IMR-90 (cell line): ENCODE measurements at regions not wholly inside any gene's neighbourhood (a gene's known extent, or its start where the extent isn't known, plus 50 kb on each side); places are given as distances from the start of the nearest gene placed in this dataset.

ENCODE experiments used
- ATAC-seq: fragments of 200-7000 bp; cut with Tn5 transposase; 2 replicates; pipeline ENCODE4 v1.9.1; 2020; ENCODE audit warnings: low read depth, mild to moderate bottlenecking, moderate library complexity
- BruUV-seq: library from RNA; stranded (reverse); fragments of 400-500 nt; replicated peaks from 2 replicates; lab custom pipeline; 2021; lab: Mats Ljungman, UMichigan
- CTCF ChIA-PET: fragments of 300-600 bp; formaldehyde crosslinking; extraction: SDS; loops from one replicate; lab custom pipeline; 2021; ENCODE audit warnings: antibody characterized with exemption; lab: Yijun Ruan, JAX
- POLR2A ChIA-PET: fragments of 300-600 bp; sonication (Branson Sonifier 250); formaldehyde crosslinking; loops from one replicate; lab custom pipeline; 2022; ENCODE audit warnings: antibody characterized with exemption; ENCODE audit not compliant: unreplicated experiment; lab: Charles Lee
- DNase-seq: peaks from one replicate; pipeline ENCODE4 v3.0.0; 2013
- H2AFZ ChIP-seq: replicated peaks from 2 replicates; pipeline ENCODE3; 2013; ENCODE audit warnings: low read length, mild to moderate bottlenecking; ENCODE audit not compliant: poor library complexity
- H2AK5ac ChIP-seq: 2 replicates; pipeline ENCODE4 v1.6.1; 2013; ENCODE audit warnings: low read depth, low read length, inconsistent platforms
- H2AK9ac ChIP-seq: replicated peaks from 2 replicates; pipeline ENCODE3; 2013; ENCODE audit warnings: mild to moderate bottlenecking, low read depth, low read length, moderate library complexity; ENCODE audit not compliant: poor library complexity
- H2BK120ac ChIP-seq: 2 replicates; pipeline ENCODE4 v1.6.1; 2013; ENCODE audit warnings: low read depth, low read length, inconsistent platforms
- H2BK15ac ChIP-seq: 3 replicates; pipeline ENCODE4 v1.6.1; 2013; ENCODE audit warnings: low read depth, low read length, inconsistent platforms
- H2BK20ac ChIP-seq: 2 replicates; pipeline ENCODE4 v1.6.1; 2013; ENCODE audit warnings: low read depth, mild to moderate bottlenecking, inconsistent platforms, low read length, moderate library complexity
- H2BK5ac ChIP-seq: 2 replicates; pipeline ENCODE4 v1.6.1; 2013; ENCODE audit warnings: mild to moderate bottlenecking, low read depth, low read length, inconsistent platforms; ENCODE audit not compliant: poor library complexity, severe bottlenecking
- H3K14ac ChIP-seq: replicated peaks from 2 replicates; pipeline ENCODE4 v1.6.1; 2013; ENCODE audit warnings: low read depth, low read length, inconsistent platforms
- H3K18ac ChIP-seq: 2 replicates; pipeline ENCODE4 v1.6.1; 2013; ENCODE audit warnings: low read depth, low read length, control low read depth
- H3K23ac ChIP-seq: 2 replicates; pipeline ENCODE4 v1.6.1; 2013; ENCODE audit warnings: low read depth, low read length, inconsistent platforms
- H3K27ac ChIP-seq: 2 replicates; pipeline ENCODE4 v1.5.1; 2013; ENCODE audit warnings: mild to moderate bottlenecking, control low read depth, low read length; ENCODE audit not compliant: insufficient read depth
- H3K27me3 ChIP-seq: 2 replicates; pipeline ENCODE4 v1.6.1; 2013; ENCODE audit warnings: low read length; ENCODE audit not compliant: control insufficient read depth, insufficient read depth
- H3K36me3 ChIP-seq: 2 replicates; pipeline ENCODE4 v1.6.1; 2013; ENCODE audit warnings: low read length, mixed read lengths; ENCODE audit not compliant: control insufficient read depth, insufficient read depth
- H3K4ac ChIP-seq: 2 replicates; pipeline ENCODE4 v1.6.1; 2013; ENCODE audit warnings: low read depth, low read length, inconsistent platforms
- H3K4me1 ChIP-seq: 2 replicates; pipeline ENCODE4 v1.6.1; 2013; ENCODE audit warnings: low read length, mixed read lengths; ENCODE audit not compliant: control insufficient read depth, insufficient read depth
- H3K4me2 ChIP-seq: 2 replicates; pipeline ENCODE4 v1.6.1; 2013; ENCODE audit warnings: low read depth, mild to moderate bottlenecking, control low read depth, low read length, moderate library complexity
- H3K4me3 ChIP-seq: 2 replicates; pipeline ENCODE4 v1.5.1; 2013; ENCODE audit warnings: low read depth, mild to moderate bottlenecking, control low read depth, low read length, moderate library complexity; ENCODE audit not compliant: insufficient read depth
- H3K56ac ChIP-seq: 2 replicates; pipeline ENCODE4 v1.6.1; 2013; ENCODE audit warnings: low read length, inconsistent platforms; ENCODE audit not compliant: insufficient read depth; ENCODE audit errors: extremely low read depth
- H3K79me1 ChIP-seq, 2 experiments: 2 replicates each; pipeline ENCODE4 v1.6.1; 2013; ENCODE audit warnings: low read length in 2 of 2, inconsistent platforms in 1 of 2, low read depth in 1 of 2
- H3K9ac ChIP-seq: 2 replicates; pipeline ENCODE4 v1.6.1; 2013; ENCODE audit warnings: low read depth, low read length, control low read depth
- H3K9me1 ChIP-seq: 2 replicates; pipeline ENCODE4 v1.6.1; 2013; ENCODE audit warnings: low read length, inconsistent platforms; ENCODE audit not compliant: insufficient read depth
- H3K9me3 ChIP-seq: 2 replicates; pipeline ENCODE4 v1.6.1; 2013; ENCODE audit warnings: low read length; ENCODE audit not compliant: control insufficient read depth, insufficient read depth
- H4K20me1 ChIP-seq: 2 replicates; pipeline ENCODE4 v1.6.1; 2013; ENCODE audit warnings: low read length, inconsistent platforms; ENCODE audit not compliant: insufficient read depth
- H4K5ac ChIP-seq: 2 replicates; pipeline ENCODE4 v1.6.1; 2013; ENCODE audit warnings: mild to moderate bottlenecking, low read depth, low read length, control low read depth
- H4K8ac ChIP-seq, 2 experiments: 2 replicates each; pipeline ENCODE4 v1.6.1; 2013; ENCODE audit warnings: low read depth in 2 of 2, low read length in 2 of 2, control low read depth in 1 of 2, inconsistent platforms in 1 of 2
- H4K91ac ChIP-seq: 2 replicates; pipeline ENCODE4 v1.6.1; 2013; ENCODE audit warnings: low read depth, low read length, inconsistent platforms; ENCODE audit not compliant: insufficient read depth
- MAFK ChIP-seq: IDR thresholded peaks from 2 replicates; pipeline ENCODE4 v1.6.1; 2012; ENCODE audit warnings: low read depth, low read length, improper control_type of control experiment
- MAZ ChIP-seq: IDR thresholded peaks from 2 replicates; pipeline ENCODE4 v1.6.1; 2012; ENCODE audit warnings: low read depth, mild to moderate bottlenecking, low read length, improper control_type of control experiment, moderate library complexity, borderline replicate concordance
- MXI1 ChIP-seq: IDR thresholded peaks from 2 replicates; pipeline ENCODE4 v1.6.1; 2012; ENCODE audit warnings: low read depth, mild to moderate bottlenecking, low read length, moderate library complexity, borderline replicate concordance
- RFX5 ChIP-seq: IDR thresholded peaks from 2 replicates; pipeline ENCODE4 v1.8.0; 2012; ENCODE audit warnings: low read depth, mild to moderate bottlenecking, low read length, moderate library complexity
- WGBS, 2 experiments: methylation state at CpG; one replicate each; pipeline versions ENCODE4 v1.1.5 to v1.1.7; 2013; ENCODE audit warnings: missing lambda C conversion rate in 2 of 2; ENCODE audit not compliant: insufficient read length in 1 of 2; ENCODE audit errors: extremely low coverage in 2 of 2; 5-methylcytosine and 5-hydroxymethylcytosine counted together
- dilution Hi-C: fragments of 300-500 bp; cut with HindIII; formaldehyde crosslinking; loops from one replicate; pipeline ENCODE4 v1.14.3; 2018; ENCODE audit warnings: low sequenced_read_pairs; ENCODE audit not compliant: unreplicated experiment
- in situ Hi-C: fragments of 300-500 bp; cut with MboI; formaldehyde crosslinking; loops from 3 replicates; pipeline ENCODE4 v1.14.3; 2019; ENCODE audit warnings: low sequenced_read_pairs, inconsistent platforms, mixed read lengths
- intact Hi-C: fragments of 100-400 bp; cut with micrococcal nuclease; formaldehyde crosslinking; loops from 2 replicates; pipeline ENCODE4 v1.10.0; 2022

DNA sequence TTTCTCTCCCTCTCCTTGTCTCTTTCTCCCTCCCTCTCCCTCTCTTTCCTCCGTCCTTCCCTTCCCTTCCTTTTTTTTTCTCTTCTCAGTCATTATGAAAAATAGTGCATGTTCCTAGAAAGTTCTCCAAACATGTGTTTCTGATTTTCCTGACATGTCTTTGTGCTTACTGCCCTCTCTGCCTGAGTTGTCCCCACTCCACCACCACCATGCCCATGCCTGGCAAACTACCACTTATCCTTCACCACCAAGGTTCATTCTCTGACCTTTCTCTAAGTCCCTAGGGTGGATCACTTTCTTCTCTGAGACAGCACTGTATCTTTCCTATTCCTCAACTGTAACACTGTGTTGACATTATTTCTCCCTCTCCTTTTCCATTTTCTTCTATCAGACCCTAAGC lies 98.2 kb downstream of the LACC1 start:
- Histone ChIP-seq H3K9me3 (no peaks in the 10 kb centered on the region), H3K9ac (no peak overlapping the region), H3K79me1 (no peaks in the 10 kb centered on the region), H4K8ac (no peak overlapping the region), H3K56ac (no peak overlapping the region), H3K27ac (no peak overlapping the region), H2BK15ac (no peak overlapping the region), H2AK5ac (no peak overlapping the region), H3K4ac (no peak overlapping the region), H3K4me2 (no peak overlapping the region), H3K14ac (no peak overlapping the region), H3K4me1 (no peaks in the 10 kb centered on the region; the same call in 1 of the 2 replicates), H3K27me3 (peaks cover 13% of the 10 kb centered on the region), H2AFZ (no peak overlapping the region), H2BK20ac (no peak overlapping the region), H2AK9ac (no peak overlapping the region), H3K9me1 (no peaks in the 10 kb centered on the region), H4K5ac (no peak overlapping the region), H2BK5ac (no peak overlapping the region), H3K4me3 (no peak overlapping the region), H4K20me1 (no peaks in the 10 kb centered on the region), H2BK120ac (no peak overlapping the region), H3K36me3 (no peaks in the 10 kb centered on the region), H3K23ac (no peak overlapping the region), H4K91ac (no peak overlapping the region), H3K18ac (no peak overlapping the region)
- ChIA-PET CTCF (no interaction called here), POLR2A (no interaction called here)
- TF ChIP-seq MAFK (no peak), MXI1 (no peak), MAZ (no peak), RFX5 (no peak)
- WGBS, 2 experiments = no CpG with 5 or more reads among the region's 1 CpG
- no TSS peak for BruUV-seq
- in situ Hi-C loops = no loop called here
- no peak for DNase-seq
- intact Hi-C loops = no loop called here
- no peak for ATAC-seq
- dilution Hi-C loops = no loop called here
